ENCODE measurements at regions not wholly inside any gene's neighbourhood (a gene's known extent, or its start where the extent isn't known, plus 50 kb on each side); places are given as distances from the start of the nearest gene placed in this dataset.

DNA sequence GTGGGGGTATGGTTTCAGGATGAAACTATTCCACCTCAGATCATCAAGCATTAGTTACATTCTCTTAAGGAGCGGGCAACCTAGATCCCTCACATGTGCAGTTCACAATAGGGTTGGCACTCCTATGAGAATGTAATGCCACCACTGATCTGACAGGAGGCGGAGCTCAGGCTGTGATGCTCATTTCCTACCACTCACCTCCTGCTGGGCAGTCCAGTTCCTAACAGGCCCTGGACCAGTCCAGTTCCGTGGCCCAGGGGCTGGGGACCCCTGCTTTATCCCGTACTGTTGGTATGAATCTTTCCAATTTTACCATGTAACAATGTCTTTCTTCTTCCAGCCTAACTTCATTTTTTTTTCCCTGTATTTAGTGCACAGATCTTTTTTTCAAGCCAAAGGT lies 94.9 kb downstream of the OGFRL1 start:
- no peak overlapping the region for H3K4me3 Mint-ChIP-seq

DNA sequence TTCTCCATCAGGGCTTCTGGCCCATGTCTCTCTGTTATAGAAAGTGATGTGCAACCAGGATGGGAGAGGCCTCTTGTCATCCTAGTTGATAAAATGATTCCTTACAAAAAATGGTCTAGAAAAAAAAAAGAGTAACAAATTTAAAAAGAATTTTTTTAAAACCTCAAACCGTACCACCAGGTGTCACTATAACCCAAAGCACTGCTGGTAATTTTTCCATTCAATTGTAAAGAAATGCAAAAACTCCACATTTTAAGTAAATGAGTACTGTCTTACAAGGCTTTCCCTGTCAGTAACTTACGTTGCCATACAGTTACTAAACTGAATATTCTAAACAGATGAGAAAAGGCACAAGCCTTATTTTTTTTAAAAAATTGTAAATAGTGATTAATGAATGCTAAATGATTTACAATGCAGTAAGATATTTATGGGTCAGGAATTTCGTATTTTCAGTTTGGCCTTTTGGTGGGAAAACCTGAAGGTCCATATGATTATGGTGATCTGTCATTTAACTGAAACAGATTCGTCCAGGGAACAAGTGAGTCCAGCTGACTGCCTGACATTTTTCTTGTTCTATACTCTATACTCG lies 95.4 kb downstream of the OGFRL1 start:
- no peak overlapping the region for H3K9ac ChIP-seq
- no peaks in the 10 kb centered on the region for H3K79me2 ChIP-seq (ENCODE audit: low read depth)
- H3K4me3 Mint-ChIP-seq: no peak overlapping the region
- peaks cover 20% of the 10 kb centered on the region for H3K4me1 Mint-ChIP-seq
- no peak overlapping the region for H3K27ac Mint-ChIP-seq
- no peaks in the 10 kb centered on the region for H3F3A ChIP-seq (ENCODE audit: low read depth)
- peak; percentile 44 for DNase-seq (ENCODE audit: low spot score)
- H3K36me3 ChIP-seq: no peaks in the 10 kb centered on the region
- H3K27me3 Mint-ChIP-seq (ENCODE audit: insufficient read depth, low read depth): no peaks in the 10 kb centered on the region
- no peaks in the 10 kb centered on the region for H3K27me3 ChIP-seq
- H3K4me1 ChIP-seq: no peaks in the 10 kb centered on the region
- H4K20me1 ChIP-seq (ENCODE audit: low read depth): no peaks in the 10 kb centered on the region
- H3K27ac ChIP-seq: no peak overlapping the region
- no peak overlapping the region for H2AFZ ChIP-seq (replicated peaks)
- TF ChIP-seq EZH2 (IDR thresholded peaks at IDR 0.05): no peak
- no peak for TF ChIP-seq EZH2phosphoT487 (IDR thresholded peaks at IDR 0.05)
- TF ChIP-seq, protein P1, sequence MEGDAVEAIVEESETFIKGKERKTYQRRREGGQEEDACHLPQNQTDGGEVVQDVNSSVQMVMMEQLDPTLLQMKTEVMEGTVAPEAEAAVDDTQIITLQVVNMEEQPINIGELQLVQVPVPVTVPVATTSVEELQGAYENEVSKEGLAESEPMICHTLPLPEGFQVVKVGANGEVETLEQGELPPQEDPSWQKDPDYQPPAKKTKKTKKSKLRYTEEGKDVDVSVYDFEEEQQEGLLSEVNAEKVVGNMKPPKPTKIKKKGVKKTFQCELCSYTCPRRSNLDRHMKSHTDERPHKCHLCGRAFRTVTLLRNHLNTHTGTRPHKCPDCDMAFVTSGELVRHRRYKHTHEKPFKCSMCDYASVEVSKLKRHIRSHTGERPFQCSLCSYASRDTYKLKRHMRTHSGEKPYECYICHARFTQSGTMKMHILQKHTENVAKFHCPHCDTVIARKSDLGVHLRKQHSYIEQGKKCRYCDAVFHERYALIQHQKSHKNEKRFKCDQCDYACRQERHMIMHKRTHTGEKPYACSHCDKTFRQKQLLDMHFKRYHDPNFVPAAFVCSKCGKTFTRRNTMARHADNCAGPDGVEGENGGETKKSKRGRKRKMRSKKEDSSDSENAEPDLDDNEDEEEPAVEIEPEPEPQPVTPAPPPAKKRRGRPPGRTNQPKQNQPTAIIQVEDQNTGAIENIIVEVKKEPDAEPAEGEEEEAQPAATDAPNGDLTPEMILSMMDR (IDR thresholded peaks at IDR 0.05): peak; percentile 74
- no peaks in the 10 kb centered on the region for H3K9me3 Mint-ChIP-seq
- H3K9me3 ChIP-seq (ENCODE audit: low read depth): no peaks in the 10 kb centered on the region
- H3K4me3 ChIP-seq: no peak overlapping the region
- no peak overlapping the region for H3K4me2 ChIP-seq
- peaks cover 16% of the 10 kb centered on the region for H3K36me3 Mint-ChIP-seq

More for the DNA sequence above, 94.9 kb downstream of the OGFRL1 start:
- no peaks in the 10 kb centered on the region for H3K9me3 ChIP-seq (ENCODE audit: low read depth)
- H3K27me3 ChIP-seq: no peaks in the 10 kb centered on the region
- no peak overlapping the region for H3K4me3 ChIP-seq
- H3K79me2 ChIP-seq (ENCODE audit: low read depth): no peaks in the 10 kb centered on the region
- no peak overlapping the region for H3K27ac ChIP-seq
- TF ChIP-seq, protein P1 (IDR thresholded peaks at IDR 0.05): no peak
- TF ChIP-seq EZH2phosphoT487 (IDR thresholded peaks at IDR 0.05) (no peak), EZH2 (IDR thresholded peaks at IDR 0.05) (no peak)
- Mint-ChIP-seq H3K4me1 (peaks cover 15% of the 10 kb centered on the region), H3K36me3 (peaks cover 17% of the 10 kb centered on the region), H3K9me3 (no peaks in the 10 kb centered on the region), H3K27ac (no peak overlapping the region), H3K27me3 (ENCODE audit: insufficient read depth, low read depth) (no peaks in the 10 kb centered on the region)
- no peaks in the 10 kb centered on the region for H3F3A ChIP-seq (ENCODE audit: low read depth)
- H3K9ac ChIP-seq: no peak overlapping the region
- no peaks in the 10 kb centered on the region for H4K20me1 ChIP-seq (ENCODE audit: low read depth)
- no peak for DNase-seq (ENCODE audit: low spot score)
- H3K4me1 ChIP-seq: no peaks in the 10 kb centered on the region
- H2AFZ ChIP-seq (replicated peaks): no peak overlapping the region
- no peaks in the 10 kb centered on the region for H3K36me3 ChIP-seq
- H3K4me2 ChIP-seq: no peak overlapping the region

DNA sequence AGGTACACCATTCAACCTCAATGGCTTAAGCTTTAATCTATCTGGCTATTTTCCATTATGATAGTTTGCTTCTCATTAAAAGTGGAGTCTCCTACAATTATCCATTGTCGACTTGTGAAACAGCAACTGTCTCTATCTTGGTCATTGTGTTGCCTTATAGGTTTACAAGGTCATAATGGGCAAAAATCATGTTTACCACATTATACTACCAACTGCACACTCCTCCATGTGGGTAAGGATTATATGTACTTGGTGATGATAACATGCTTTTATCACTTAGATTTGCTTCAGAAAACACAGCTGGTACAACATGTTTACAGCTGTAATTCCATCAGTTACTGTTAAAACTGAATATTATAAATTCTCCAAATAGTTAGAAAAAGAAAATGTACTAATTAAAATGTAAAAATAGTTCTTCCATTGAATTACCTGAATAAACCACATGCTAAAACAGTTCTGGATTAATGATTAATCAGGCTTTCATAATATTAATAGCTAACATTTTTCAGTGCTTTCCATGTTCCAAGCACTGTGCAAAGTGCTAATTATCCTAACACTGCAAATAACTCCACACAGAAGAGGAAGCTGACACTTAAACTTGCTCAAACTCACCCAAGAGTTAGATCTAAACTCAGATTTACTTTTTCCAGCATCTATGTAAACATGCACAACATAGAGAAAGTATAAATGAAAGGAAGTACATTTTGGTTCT lies 96.7 kb downstream of the OGFRL1 start:
- no peak overlapping the region for H3K4me3 Mint-ChIP-seq
- Histone ChIP-seq H3K27me3 (no peaks in the 10 kb centered on the region), H3K9me3 (ENCODE audit: low read depth) (no peaks in the 10 kb centered on the region), H3K4me1 (peaks cover 2% of the 10 kb centered on the region), H3K27ac (no peak overlapping the region), H3F3A (ENCODE audit: low read depth) (no peaks in the 10 kb centered on the region), H3K9ac (no peak overlapping the region), H2AFZ (replicated peaks) (no peak overlapping the region), H3K4me2 (no peak overlapping the region), H3K79me2 (ENCODE audit: low read depth) (no peaks in the 10 kb centered on the region), H4K20me1 (ENCODE audit: low read depth) (no peaks in the 10 kb centered on the region), H3K4me3 (no peak overlapping the region), H3K36me3 (no peaks in the 10 kb centered on the region)
- H3K9me3 Mint-ChIP-seq: no peaks in the 10 kb centered on the region
- peaks cover 26% of the 10 kb centered on the region for H3K4me1 Mint-ChIP-seq
- TF ChIP-seq EZH2phosphoT487 (IDR thresholded peaks at IDR 0.05) (no peak), EZH2 (IDR thresholded peaks at IDR 0.05) (no peak)
- TF ChIP-seq, protein P1 (IDR thresholded peaks at IDR 0.05): no peak
- no peaks in the 10 kb centered on the region for H3K27me3 Mint-ChIP-seq (ENCODE audit: insufficient read depth, low read depth)
- H3K27ac Mint-ChIP-seq: no peak overlapping the region
- H3K36me3 Mint-ChIP-seq: peaks cover 21% of the 10 kb centered on the region
- no peak for DNase-seq (ENCODE audit: low spot score)

Measured in neural progenitor cell (in vitro differentiated cells).